ENCODE measurements at regions not wholly inside any gene's neighbourhood (a gene's known extent, or its start where the extent isn't known, plus 50 kb on each side); places are given as distances from the start of the nearest gene placed in this dataset.

GRCh38 chr5:164497311-164498064 is 992.1 kb downstream of the MAT2B start:
- no peaks in the 10 kb centered on the region for H3F3A ChIP-seq (ENCODE audit: insufficient read depth)
- H2AFZ ChIP-seq (ENCODE audit: low read depth, low read length, severe bottlenecking) = no peak overlapping the region
- H3K9me2 ChIP-seq (replicated peaks; ENCODE audit: insufficient read depth, low read length) = no peaks in the 10 kb centered on the region
- H3K9ac ChIP-seq (ENCODE audit: low read length) = no peak overlapping the region
- H3K79me2 ChIP-seq (ENCODE audit: insufficient read depth, low read length) = no peaks in the 10 kb centered on the region
- no peak overlapping the region for H3K27ac ChIP-seq (ENCODE audit: low read depth, low read length)
- H3K36me3 ChIP-seq (ENCODE audit: low read length) = no peaks in the 10 kb centered on the region
- H3K4me2 ChIP-seq (ENCODE audit: low read depth, low read length, poor library complexity, severe bottlenecking) = no peak overlapping the region
- H3K9me3 ChIP-seq (ENCODE audit: insufficient read depth, low read length) = no peaks in the 10 kb centered on the region
- no peaks in the 10 kb centered on the region for H4K20me1 ChIP-seq (ENCODE audit: low read depth, low read length)
- H3K27me3 ChIP-seq (ENCODE audit: low read length) = no peaks in the 10 kb centered on the region
- TF ChIP-seq EZH2phosphoT487 (conservative IDR thresholded peaks at IDR 0.05; ENCODE audit: low read length) (no peak), CTCF (IDR thresholded peaks at IDR 0.05; ENCODE audit: insufficient read depth, low read length, poor library complexity, severe bottlenecking) (no peak)
- H3K4me3 ChIP-seq (ENCODE audit: insufficient read depth, low read length, poor library complexity, severe bottlenecking) = no peak overlapping the region

GRCh38 chr5:164498438-164498837 is 993.0 kb downstream of the MAT2B start:
- no peaks in the 10 kb centered on the region for H3K27me3 ChIP-seq (ENCODE audit: low read length)
- no peak overlapping the region for H3K4me3 ChIP-seq (ENCODE audit: insufficient read depth, low read length, poor library complexity, severe bottlenecking)
- no peaks in the 10 kb centered on the region for H4K20me1 ChIP-seq (ENCODE audit: low read depth, low read length)
- TF ChIP-seq EZH2phosphoT487 (conservative IDR thresholded peaks at IDR 0.05; ENCODE audit: low read length) = no peak
- no peak for TF ChIP-seq CTCF (IDR thresholded peaks at IDR 0.05; ENCODE audit: insufficient read depth, low read length, poor library complexity, severe bottlenecking)
- no peak overlapping the region for H3K4me2 ChIP-seq (ENCODE audit: low read depth, low read length, poor library complexity, severe bottlenecking)
- no peak overlapping the region for H3K27ac ChIP-seq (ENCODE audit: low read depth, low read length)
- H2AFZ ChIP-seq (ENCODE audit: low read depth, low read length, severe bottlenecking) = no peak overlapping the region
- H3K79me2 ChIP-seq (ENCODE audit: insufficient read depth, low read length) = no peaks in the 10 kb centered on the region
- H3F3A ChIP-seq (ENCODE audit: insufficient read depth) = no peaks in the 10 kb centered on the region
- H3K9ac ChIP-seq (ENCODE audit: low read length) = no peak overlapping the region
- no peaks in the 10 kb centered on the region for H3K9me3 ChIP-seq (ENCODE audit: insufficient read depth, low read length)
- no peaks in the 10 kb centered on the region for H3K9me2 ChIP-seq (replicated peaks; ENCODE audit: insufficient read depth, low read length)
- H3K36me3 ChIP-seq (ENCODE audit: low read length) = no peaks in the 10 kb centered on the region

GRCh38 chr5:164500856-164501255 is 995.4 kb downstream of the MAT2B start:
- Histone ChIP-seq H3K9me2 (replicated peaks; ENCODE audit: insufficient read depth, low read length) (no peaks in the 10 kb centered on the region), H3K27ac (ENCODE audit: low read depth, low read length) (no peak overlapping the region), H3K9ac (ENCODE audit: low read length) (no peak overlapping the region), H3K9me3 (ENCODE audit: insufficient read depth, low read length) (no peaks in the 10 kb centered on the region), H4K20me1 (ENCODE audit: low read depth, low read length) (no peaks in the 10 kb centered on the region), H3F3A (ENCODE audit: insufficient read depth) (no peaks in the 10 kb centered on the region), H3K79me2 (ENCODE audit: insufficient read depth, low read length) (no peaks in the 10 kb centered on the region), H3K36me3 (ENCODE audit: low read length) (no peaks in the 10 kb centered on the region), H2AFZ (ENCODE audit: low read depth, low read length, severe bottlenecking) (no peak overlapping the region), H3K4me3 (ENCODE audit: insufficient read depth, low read length, poor library complexity, severe bottlenecking) (no peak overlapping the region), H3K4me2 (ENCODE audit: low read depth, low read length, poor library complexity, severe bottlenecking) (no peak overlapping the region), H3K27me3 (ENCODE audit: low read length) (no peaks in the 10 kb centered on the region)
- TF ChIP-seq EZH2phosphoT487 (conservative IDR thresholded peaks at IDR 0.05; ENCODE audit: low read length) = no peak
- TF ChIP-seq CTCF (IDR thresholded peaks at IDR 0.05; ENCODE audit: insufficient read depth, low read length, poor library complexity, severe bottlenecking) = no peak

Data from SU-DHL-6 (cell line).